GM12878 (cell line): ENCODE measurements at regions not wholly inside any gene's neighbourhood (a gene's known extent, or its start where the extent isn't known, plus 50 kb on each side); places are given as distances from the start of the nearest gene placed in this dataset.

ENCODE experiments used
- ATAC-seq: fragments of 200-7000 bp; cut with Tn5 transposase; 3 replicates; pipeline ENCODE4 v1.9.1; 2020; ENCODE audit warnings: mild to moderate bottlenecking, moderate library complexity
- BruUV-seq: library from RNA; stranded (reverse); fragments of 400-500 nt; replicated peaks from 2 replicates; lab custom pipeline; 2021; lab: Mats Ljungman, UMichigan
- CTCF ChIA-PET: fragments of 300-600 bp; sonication (Branson Sonifier 250); formaldehyde crosslinking; extraction: SDS; loops from one replicate; lab custom pipeline; 2021; ENCODE audit warnings: inconsistent platforms; lab: Yijun Ruan, JAX
- POLR2A ChIA-PET: fragments of 350-600 bp; formaldehyde crosslinking; extraction: SDS; loops from one replicate; lab custom pipeline; 2021; ENCODE audit warnings: inconsistent platforms; lab: Charles Lee
- RAD21 ChIA-PET: fragments of 300-600 bp; sonication (Branson Sonifier 250); formaldehyde crosslinking; loops from one replicate; lab custom pipeline; 2023; ENCODE audit warnings: antibody characterized with exemption; ENCODE audit not compliant: unreplicated experiment; lab: Charles Lee
- SMC1A ChIA-PET: fragments of 300-600 bp; sonication (Branson Sonifier 250); formaldehyde crosslinking; loops from one replicate; lab custom pipeline; 2023; ENCODE audit not compliant: unreplicated experiment, uncharacterized antibody; lab: Charles Lee
- DNase-seq: peaks from one replicate; pipeline ENCODE4 v3.0.0-alpha.2; 2011; ENCODE audit warnings: low read depth, low spot score
- FAIRE-seq: peaks from 3 replicates; lab custom pipeline; 2011; peaks lifted over from hg19 to GRCh38; lab: Jason Lieb, UNC
- H2AFZ ChIP-seq: 2 replicates; pipeline ENCODE4 v1.6.0; 2011; ENCODE audit warnings: low read depth, low read length, control low read depth; ENCODE audit not compliant: control insufficient read depth
- H3K27ac ChIP-seq: 2 replicates; pipeline ENCODE4 v1.5.1; 2011; ENCODE audit warnings: control low read depth; ENCODE audit not compliant: control insufficient read depth, insufficient read depth
- H3K27me3 ChIP-seq, 2 experiments: replicated peaks in 1 of 2; 2 replicates each; pipeline versions ENCODE4 v1.6.0 to v1.6.1; 2011; ENCODE audit warnings: low read length in 1 of 2; ENCODE audit not compliant: control insufficient read depth in 2 of 2, insufficient read depth in 2 of 2
- H3K36me3 ChIP-seq, 2 experiments: 2 replicates each; pipeline ENCODE4 v1.5.1; 2011; ENCODE audit warnings: low read length in 1 of 2; ENCODE audit not compliant: control insufficient read depth in 2 of 2, insufficient read depth in 2 of 2
- H3K4me1 ChIP-seq: 2 replicates; pipeline ENCODE4 v1.6.1; 2011; ENCODE audit warnings: mild to moderate bottlenecking, low read length, moderate library complexity, mixed read lengths; ENCODE audit not compliant: control insufficient read depth, insufficient read depth
- H3K4me2 ChIP-seq: 2 replicates; pipeline ENCODE4 v1.6.0; 2011; ENCODE audit warnings: control low read depth; ENCODE audit not compliant: control insufficient read depth, insufficient read depth
- H3K4me3 ChIP-seq: fragments of 200-600 bp; sonication (generic); 2 replicates; pipeline ENCODE4 v1.5.1; 2016
- H3K79me2 ChIP-seq: 2 replicates; pipeline ENCODE4 v1.6.0; 2011; ENCODE audit warnings: low read length; ENCODE audit not compliant: control insufficient read depth, insufficient read depth
- H3K9ac ChIP-seq: 2 replicates; pipeline ENCODE4 v1.8.0; 2011; ENCODE audit warnings: low read length, control low read depth, mixed read lengths; ENCODE audit not compliant: control insufficient read depth, insufficient read depth
- H3K9me3 ChIP-seq: replicated peaks from 3 replicates; pipeline ENCODE4 v1.5.1; 2011; ENCODE audit warnings: mild to moderate bottlenecking, low read length; ENCODE audit not compliant: control insufficient read depth, insufficient read depth
- H4K20me1 ChIP-seq: 2 replicates; pipeline ENCODE4 v1.6.0; 2011; ENCODE audit not compliant: control insufficient read depth, insufficient read depth
- CREB1 ChIP-seq: IDR thresholded peaks from 2 replicates; pipeline ENCODE4 v1.6.1; 2012; ENCODE audit warnings: low read depth, mild to moderate bottlenecking, inconsistent platforms
- KDM1A ChIP-seq: fragments of 200-600 bp; sonication (generic); IDR thresholded peaks from 2 replicates; pipeline ENCODE4 v1.6.1; 2016; ENCODE audit warnings: borderline replicate concordance
- MEF2B ChIP-seq: fragments of 450-650 bp; IDR thresholded peaks from 2 replicates; pipeline ENCODE4 v1.6.1; 2018; ENCODE audit warnings: mild to moderate bottlenecking, moderate library complexity; ENCODE audit not compliant: partially characterized antibody, poor library complexity, severe bottlenecking
- SPI1 ChIP-seq: IDR thresholded peaks from 2 replicates; pipeline ENCODE4 v1.6.1; 2011; ENCODE audit warnings: low read depth, mild to moderate bottlenecking, low read length, moderate library complexity, borderline replicate concordance; ENCODE audit not compliant: insufficient read depth
- STAT1 ChIP-seq: fragments of 450-650 bp; conservative IDR thresholded peaks from 2 replicates; pipeline ENCODE4 v1.6.1; 2014; ENCODE audit warnings: antibody characterized with exemption, mild to moderate bottlenecking
- YY1 ChIP-seq: IDR thresholded peaks from 2 replicates; pipeline ENCODE4 v1.6.1; 2011; ENCODE audit warnings: low read depth, mild to moderate bottlenecking, low read length
- ZNF24 ChIP-seq: fragments of 450-650 bp; IDR thresholded peaks from 2 replicates; pipeline ENCODE4 v1.6.1; 2017; ENCODE audit warnings: antibody characterized with exemption, mild to moderate bottlenecking
- ZZZ3 ChIP-seq: IDR thresholded peaks from 2 replicates; pipeline ENCODE4 v1.6.1; 2011; ENCODE audit warnings: low read depth; ENCODE audit not compliant: control insufficient read depth, insufficient read length
- WGBS: methylation state at CpG from one replicate; pipeline ENCODE4 v1.1.6; 2016; ENCODE audit warnings: low lambda C conversion rate; ENCODE audit not compliant: insufficient replicate concordance, insufficient coverage; ENCODE audit errors: missing lambda C conversion rate; 5-methylcytosine and 5-hydroxymethylcytosine counted together
- in situ Hi-C: fragments of 300-500 bp; cut with MboI; formaldehyde crosslinking; loops from 9 replicates; pipeline ENCODE4 v1.14.3; 2018; ENCODE audit warnings: mixed read lengths
- intact Hi-C: fragments of 100-400 bp; cut with micrococcal nuclease; formaldehyde crosslinking; loops from one replicate; pipeline ENCODE4 v1.14.2; 2022; ENCODE audit not compliant: unreplicated experiment

- intact Hi-C loops (loop anchor here (1.0 to 10.0 kb wide), 4 partner anchors 345 to 655 kb away; no protein-coding TSS in a partner anchor), in situ Hi-C loops (loop anchor here (10.0 kb wide), 1 partner anchor 655 kb away; no protein-coding TSS in a partner anchor)
- Histone ChIP-seq H3K79me2 (no peaks in the 10 kb centered on the region), H3K36me3 (no peaks in the 10 kb centered on the region), H3K4me1 (no peaks in the 10 kb centered on the region), H3K4me3 (no peak overlapping the region), H3K27ac (no peak overlapping the region), H3K9ac (no peak overlapping the region), H3K4me2 (no peak overlapping the region), H4K20me1 (no peaks in the 10 kb centered on the region), H3K9me3 (no peaks in the 10 kb centered on the region), H3K27me3 (no peaks in the 10 kb centered on the region; a peak in 2 of 4 replicates), H2AFZ (no peak overlapping the region)
- TF ChIP-seq MEF2B (no peak), ZNF24 (no peak), STAT1 (no peak)
- ChIA-PET SMC1A (interaction anchor here (0.7 to 1.8 kb wide), 5 partner anchors 508 to 654 kb away, joined by 3 to 5 read pairs (median 3); no protein-coding TSS in a partner anchor), POLR2A (no interaction called here), CTCF (interaction anchor here (0.6 to 2.9 kb wide), 7 partner anchors 507 to 706 kb away, joined by 3 to 21 read pairs (median 6); no protein-coding TSS in a partner anchor), RAD21 (interaction anchor here (1.0 to 2.1 kb wide), 7 partner anchors 440 to 707 kb away, joined by 3 to 10 read pairs (median 6); no protein-coding TSS in a partner anchor)
- under 1% methylated on average over 5 of the region's 5 CpGs for WGBS
- DNase-seq (no peak), FAIRE-seq (no peak), ATAC-seq (no peak)
- no TSS peak for BruUV-seq
These were observed 350.6 kb upstream of the RUNX1 start for GRCh38 chr21:35399706-35400105.

GRCh38 chr21:35399002-35399530 is 350.0 kb upstream of the RUNX1 start:
- ChIA-PET SMC1A (interaction anchor here (1.8 kb wide), 1 partner anchor 654 kb away, joined by 5 read pairs; no protein-coding TSS in a partner anchor), RAD21 (interaction anchor here (2.1 kb wide), 1 partner anchor 441 kb away, joined by 9 read pairs; no protein-coding TSS in a partner anchor), POLR2A (no interaction called here), CTCF (interaction anchor here (1.6 to 1.8 kb wide), 2 partner anchors 507 to 598 kb away, joined by 6 read pairs; no protein-coding TSS in a partner anchor)
- 63% methylated on average over 7 of the region's 7 CpGs for WGBS
- Histone ChIP-seq H3K4me3 (no peak overlapping the region), H3K36me3 (no peaks in the 10 kb centered on the region), H4K20me1 (no peaks in the 10 kb centered on the region), H3K4me2 (no peak overlapping the region), H3K9ac (no peak overlapping the region), H3K9me3 (no peaks in the 10 kb centered on the region), H3K27ac (no peak overlapping the region), H2AFZ (no peak overlapping the region), H3K27me3 (no peaks in the 10 kb centered on the region; a peak in 2 of 4 replicates), H3K4me1 (no peaks in the 10 kb centered on the region), H3K79me2 (no peaks in the 10 kb centered on the region)
- in situ Hi-C loops: no loop called here
- FAIRE-seq (no peak), DNase-seq (no peak), ATAC-seq (no peak)
- intact Hi-C loops: loop anchor here (10.0 kb wide), 1 partner anchor 344 kb away; no protein-coding TSS in a partner anchor
- no peak for TF ChIP-seq KDM1A
- no peak for TF ChIP-seq SPI1
- TF ChIP-seq YY1: no peak
- TF ChIP-seq CREB1: no peak
- TF ChIP-seq ZZZ3: no peak
- no TSS peak for BruUV-seq
